ENCODE measurements at regions not wholly inside any gene's neighbourhood (a gene's known extent, or its start where the extent isn't known, plus 50 kb on each side); places are given as distances from the start of the nearest gene placed in this dataset.

GRCh38 chr5:52504584-52505240, 283.0 kb upstream of the ITGA1 start:
- no peak overlapping the region for H3K4me3 ChIP-seq
- TF ChIP-seq, protein P1, sequence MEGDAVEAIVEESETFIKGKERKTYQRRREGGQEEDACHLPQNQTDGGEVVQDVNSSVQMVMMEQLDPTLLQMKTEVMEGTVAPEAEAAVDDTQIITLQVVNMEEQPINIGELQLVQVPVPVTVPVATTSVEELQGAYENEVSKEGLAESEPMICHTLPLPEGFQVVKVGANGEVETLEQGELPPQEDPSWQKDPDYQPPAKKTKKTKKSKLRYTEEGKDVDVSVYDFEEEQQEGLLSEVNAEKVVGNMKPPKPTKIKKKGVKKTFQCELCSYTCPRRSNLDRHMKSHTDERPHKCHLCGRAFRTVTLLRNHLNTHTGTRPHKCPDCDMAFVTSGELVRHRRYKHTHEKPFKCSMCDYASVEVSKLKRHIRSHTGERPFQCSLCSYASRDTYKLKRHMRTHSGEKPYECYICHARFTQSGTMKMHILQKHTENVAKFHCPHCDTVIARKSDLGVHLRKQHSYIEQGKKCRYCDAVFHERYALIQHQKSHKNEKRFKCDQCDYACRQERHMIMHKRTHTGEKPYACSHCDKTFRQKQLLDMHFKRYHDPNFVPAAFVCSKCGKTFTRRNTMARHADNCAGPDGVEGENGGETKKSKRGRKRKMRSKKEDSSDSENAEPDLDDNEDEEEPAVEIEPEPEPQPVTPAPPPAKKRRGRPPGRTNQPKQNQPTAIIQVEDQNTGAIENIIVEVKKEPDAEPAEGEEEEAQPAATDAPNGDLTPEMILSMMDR (IDR thresholded peaks at IDR 0.05), result no peak
- no peak for DNase-seq (ENCODE audit: low spot score)
- H3K27ac ChIP-seq, result no peak overlapping the region

- no peak for DNase-seq (ENCODE audit: low spot score)
- H3K4me3 ChIP-seq, result no peak overlapping the region
- no peak overlapping the region for H3K27ac ChIP-seq
- TF ChIP-seq, protein P1 (IDR thresholded peaks at IDR 0.05), result no peak
These were observed 270.0 kb upstream of the ITGA1 start for GRCh38 chr5:52517667-52518066.

- no peak overlapping the region for H3K4me3 ChIP-seq
- TF ChIP-seq, protein P1 (IDR thresholded peaks at IDR 0.05), result no peak
- no peak for DNase-seq (ENCODE audit: low spot score)
- H3K27ac ChIP-seq, result no peak overlapping the region
These were observed 267.5 kb upstream of the ITGA1 start for GRCh38 chr5:52520171-52520570.

DNA sequence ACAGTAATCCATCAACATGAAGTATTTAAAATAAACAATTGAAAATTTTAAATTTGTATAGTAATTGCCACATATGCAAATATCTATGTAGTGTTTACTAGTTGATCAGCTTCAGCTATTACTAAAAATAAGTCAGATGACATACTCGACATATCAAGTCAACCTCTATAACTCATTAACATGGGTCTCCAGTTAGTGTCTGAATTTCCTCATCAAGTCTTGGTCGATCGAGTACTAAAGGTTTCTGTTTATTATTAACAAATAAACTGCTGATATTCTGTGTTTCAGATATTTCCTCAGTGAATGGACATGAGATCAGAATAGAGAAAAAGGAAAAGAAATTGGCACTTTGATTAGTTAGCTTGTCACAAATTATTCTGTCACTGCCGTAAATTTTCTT, 266.5 kb upstream of the ITGA1 start:
- DNase-seq (ENCODE audit: low spot score), result no peak
- Histone ChIP-seq H3K4me3 (no peak overlapping the region), H3K27ac (no peak overlapping the region)
- TF ChIP-seq, protein P1 (IDR thresholded peaks at IDR 0.05), result no peak

- DNase-seq (ENCODE audit: low spot score), result no peak
- TF ChIP-seq, protein P1 (IDR thresholded peaks at IDR 0.05), result no peak
- no peak overlapping the region for H3K4me3 ChIP-seq
- no peak overlapping the region for H3K27ac ChIP-seq
These were observed 264.0 kb upstream of the ITGA1 start for GRCh38 chr5:52523701-52524100.

GRCh38 chr5:52531105-52531504, 256.6 kb upstream of the ITGA1 start:
- TF ChIP-seq, protein P1 (IDR thresholded peaks at IDR 0.05), result no peak
- Histone ChIP-seq H3K27ac (no peak overlapping the region), H3K4me3 (no peak overlapping the region)
- no peak for DNase-seq (ENCODE audit: low spot score)

- Histone ChIP-seq H3K4me3 (no peak overlapping the region), H3K27ac (no peak overlapping the region)
- TF ChIP-seq, protein P1 (IDR thresholded peaks at IDR 0.05), result no peak
- no peak for DNase-seq (ENCODE audit: low spot score)
These were observed 244.1 kb upstream of the ITGA1 start for GRCh38 chr5:52543594-52543993.

Data from coronary artery (tissue), 2 donors.